HepG2 (cell line): ENCODE measurements at regions not wholly inside any gene's neighbourhood (a gene's known extent, or its start where the extent isn't known, plus 50 kb on each side); places are given as distances from the start of the nearest gene placed in this dataset.

ENCODE experiments used
- ATAC-seq: fragments of 200-7000 bp; cut with Tn5 transposase; 3 replicates; pipeline ENCODE4 v1.9.1; 2020; ENCODE audit warnings: mild to moderate bottlenecking, moderate library complexity
- BruUV-seq: library from RNA; stranded (reverse); fragments of 400-500 nt; replicated peaks from 2 replicates; lab custom pipeline; 2021; lab: Mats Ljungman, UMichigan
- CTCF ChIA-PET: fragments of 300-600 bp; formaldehyde crosslinking; extraction: SDS; loops from one replicate; lab custom pipeline; 2021; ENCODE audit warnings: low total read pairs, inconsistent platforms, low intra/inter-chr PET ratio; lab: Yijun Ruan, JAX
- POLR2A ChIA-PET: fragments of 350-600 bp; sonication (Branson Sonifier 250); formaldehyde crosslinking; loops from one replicate; lab custom pipeline; 2020; ENCODE audit warnings: antibody characterized with exemption, inconsistent platforms; lab: Yijun Ruan, JAX
- DNase-seq: peaks from one replicate; pipeline ENCODE4 v3.0.0-alpha.2; 2015; ENCODE audit warnings: low spot score
- FAIRE-seq: peaks from 3 replicates; lab custom pipeline; 2011; peaks lifted over from hg19 to GRCh38; lab: Jason Lieb, UNC
- H2AFZ ChIP-seq: one replicate; pipeline ENCODE4 v1.6.1; 2011; ENCODE audit warnings: low read length, inconsistent platforms
- H3K27ac ChIP-seq: fragments of 300-600 bp; 3 replicates; pipeline ENCODE4 v1.8.0; 2011; ENCODE audit warnings: mixed run types, mild to moderate bottlenecking, mixed read lengths, low read length, inconsistent platforms; ENCODE audit not compliant: insufficient read depth; ENCODE audit errors: extremely low read length
- H3K27me3 ChIP-seq, 2 experiments: fragments of 200-600 bp in 1 of 2; 2 replicates in 1 of 2; 3 replicates in 1 of 2; pipeline versions ENCODE4 v1.6.0 to v1.8.0; 2011; ENCODE audit warnings: low read length in 2 of 2, mild to moderate bottlenecking in 2 of 2, moderate library complexity in 2 of 2, inconsistent platforms in 1 of 2; ENCODE audit not compliant: insufficient read depth in 2 of 2, control insufficient read depth in 1 of 2
- H3K36me3 ChIP-seq, 2 experiments: fragments of 200-600 bp in 1 of 2; replicated peaks in 1 of 2; 2 replicates in 1 of 2; 3 replicates in 1 of 2; pipeline versions ENCODE4 v1.5.1 to v1.8.0; 2011; ENCODE audit warnings: low read length in 2 of 2, inconsistent platforms in 1 of 2; ENCODE audit not compliant: insufficient read depth in 2 of 2, control insufficient read depth in 1 of 2
- H3K4me1 ChIP-seq: 2 replicates; pipeline ENCODE4 v1.5.1; 2012; ENCODE audit warnings: low read length, inconsistent platforms; ENCODE audit not compliant: insufficient read depth
- H3K4me2 ChIP-seq: 2 replicates; pipeline ENCODE4 v1.6.0; 2011; ENCODE audit warnings: low read depth, low read length, inconsistent platforms
- H3K4me3 ChIP-seq, 3 experiments: fragments of 200-600 bp in 1 of 3; sonication (generic), shearing (Covaris generic) in 1 of 3; replicated peaks in 1 of 3; 2 replicates each; pipeline ENCODE4 v1.5.1; 2011 to 2016; ENCODE audit warnings: low read length in 3 of 3, inconsistent platforms in 2 of 3, low read depth in 2 of 3, mild to moderate bottlenecking in 2 of 3, control low read depth in 1 of 3, mixed read lengths in 1 of 3; ENCODE audit not compliant: insufficient read depth in 1 of 3
- H3K79me2 ChIP-seq: one replicate; pipeline ENCODE4 v1.6.1; 2011; ENCODE audit warnings: low read length, inconsistent platforms; ENCODE audit not compliant: insufficient read depth
- H3K9ac ChIP-seq: 2 replicates; pipeline ENCODE4 v1.6.0; 2011; ENCODE audit warnings: mild to moderate bottlenecking, low read depth, low read length, inconsistent platforms; ENCODE audit not compliant: insufficient read depth
- H3K9me3 ChIP-seq: 2 replicates; pipeline ENCODE4 v1.5.1; 2012; ENCODE audit warnings: mild to moderate bottlenecking, low read length
- H4K20me1 ChIP-seq: 2 replicates; pipeline ENCODE4 v1.6.0; 2011; ENCODE audit warnings: inconsistent platforms, mild to moderate bottlenecking, low read length, moderate library complexity; ENCODE audit not compliant: insufficient read depth
- AFF4 ChIP-seq: sonication (generic); formaldehyde crosslinking; IDR thresholded peaks from 2 replicates; pipeline ENCODE4 v1.4.0; 2020; ENCODE audit warnings: missing genetic modification reagents
- CENPX ChIP-seq: sonication (generic); formaldehyde crosslinking; IDR thresholded peaks from 2 replicates; pipeline ENCODE4 v1.9.0; 2021; ENCODE audit warnings: mild to moderate bottlenecking, missing genetic modification reagents, moderate library complexity
- ELF4 ChIP-seq: sonication (generic); formaldehyde crosslinking; IDR thresholded peaks from 2 replicates; pipeline ENCODE4 v1.5.0; 2020; ENCODE audit warnings: missing genetic modification reagents, mild to moderate bottlenecking, moderate library complexity, borderline replicate concordance
- HIVEP1 ChIP-seq: sonication (generic); formaldehyde crosslinking; IDR thresholded peaks from 2 replicates; pipeline ENCODE4 v1.4.0; 2020; ENCODE audit warnings: mild to moderate bottlenecking, missing genetic modification reagents
- IRX3 ChIP-seq: sonication (generic); formaldehyde crosslinking; IDR thresholded peaks from 2 replicates; pipeline ENCODE4 v1.8.1; 2023; ENCODE audit warnings: mild to moderate bottlenecking, low read depth, missing genetic modification reagents, borderline replicate concordance
- JUND ChIP-seq: sonication (generic); formaldehyde crosslinking; IDR thresholded peaks from 2 replicates; pipeline ENCODE4 v1.8.0; 2022; ENCODE audit warnings: mild to moderate bottlenecking, missing genetic modification reagents
- MTF1 ChIP-seq: sonication (generic); formaldehyde crosslinking; IDR thresholded peaks from 2 replicates; pipeline ENCODE4 v1.5.0; 2020; ENCODE audit warnings: missing genetic modification reagents
- PHF21A ChIP-seq: sonication (generic); formaldehyde crosslinking; IDR thresholded peaks from 2 replicates; pipeline ENCODE4 v1.5.0; 2020; ENCODE audit warnings: mild to moderate bottlenecking, missing genetic modification reagents
- SIN3A ChIP-seq: IDR thresholded peaks from 2 replicates; pipeline ENCODE4 v1.6.1; 2011; ENCODE audit warnings: low read depth, mild to moderate bottlenecking, control low read depth, low read length, borderline replicate concordance
- THRA ChIP-seq: sonication (generic); formaldehyde crosslinking; IDR thresholded peaks from 2 replicates; pipeline ENCODE4 v1.4.0; 2020; ENCODE audit warnings: missing genetic modification reagents, borderline replicate concordance
- ZIK1 ChIP-seq: sonication (generic); formaldehyde crosslinking; IDR thresholded peaks from 2 replicates; pipeline ENCODE4 v1.5.0; 2020; ENCODE audit warnings: mild to moderate bottlenecking, low read depth, missing genetic modification reagents, borderline replicate concordance
- ZNF101 ChIP-seq: sonication (generic); formaldehyde crosslinking; IDR thresholded peaks from 2 replicates; pipeline ENCODE4 v1.4.0; 2020; ENCODE audit warnings: mild to moderate bottlenecking, low read depth, missing genetic modification reagents, borderline replicate concordance
- ZNF160 ChIP-seq: sonication (generic); formaldehyde crosslinking; IDR thresholded peaks from 2 replicates; pipeline ENCODE4 v1.8.0; 2022; ENCODE audit warnings: mild to moderate bottlenecking, inconsistent platforms, missing genetic modification reagents
- ZNF839 ChIP-seq: sonication (generic); formaldehyde crosslinking; IDR thresholded peaks from 2 replicates; pipeline ENCODE4 v1.4.0; 2020; ENCODE audit warnings: missing genetic modification reagents, mild to moderate bottlenecking, borderline replicate concordance
- ZNF850 ChIP-seq: sonication (generic); formaldehyde crosslinking; conservative IDR thresholded peaks from 2 replicates; pipeline ENCODE4 v1.9.0; 2021; ENCODE audit warnings: mild to moderate bottlenecking, missing genetic modification reagents
- WGBS: methylation state at CpG from one replicate; pipeline ENCODE4 v1.1.6; 2017; ENCODE audit warnings: low lambda C conversion rate; 5-methylcytosine and 5-hydroxymethylcytosine counted together
- in situ Hi-C: cut with HindIII; loops from 2 replicates; pipeline ENCODE4 v1.10.0; 2017; ENCODE audit warnings: low pct_unique_long_range_greater_than_20kb; ENCODE audit not compliant: extremely low pct_ligation_motif_present
- intact Hi-C: fragments of 100-400 bp; cut with micrococcal nuclease; formaldehyde crosslinking; loops from one replicate; pipeline ENCODE4 v1.10.0; 2022; ENCODE audit not compliant: unreplicated experiment
- TF ChIP-seq, protein P1 (sequence below): sonication (generic); formaldehyde crosslinking; IDR thresholded peaks from 2 replicates; pipeline ENCODE4 v1.4.0; 2020; ENCODE audit warnings: mild to moderate bottlenecking, missing genetic modification reagents
- TF ChIP-seq, protein P2 (sequence below): sonication (generic); formaldehyde crosslinking; IDR thresholded peaks from 2 replicates; pipeline ENCODE4 v1.4.0; 2020; ENCODE audit warnings: missing genetic modification reagents, borderline replicate concordance

- no peak overlapping the region for H3K4me3 ChIP-seq
- no TSS peak for BruUV-seq
- in situ Hi-C loops (no loop called here), intact Hi-C loops (no loop called here)
- H3K79me2 ChIP-seq: no peaks in the 10 kb centered on the region
- DNase-seq (no peak), FAIRE-seq (no peak), ATAC-seq (no peak)
- CTCF ChIA-PET: no interaction called here
- WGBS: 2% methylated on average over 1 of the region's 1 CpG
- POLR2A ChIA-PET: no interaction called here
- TF ChIP-seq JUND (CRISPR knock-in tag): no peak
- no peak for TF ChIP-seq ZNF101 (CRISPR knock-in tag)
- TF ChIP-seq, protein P1, sequence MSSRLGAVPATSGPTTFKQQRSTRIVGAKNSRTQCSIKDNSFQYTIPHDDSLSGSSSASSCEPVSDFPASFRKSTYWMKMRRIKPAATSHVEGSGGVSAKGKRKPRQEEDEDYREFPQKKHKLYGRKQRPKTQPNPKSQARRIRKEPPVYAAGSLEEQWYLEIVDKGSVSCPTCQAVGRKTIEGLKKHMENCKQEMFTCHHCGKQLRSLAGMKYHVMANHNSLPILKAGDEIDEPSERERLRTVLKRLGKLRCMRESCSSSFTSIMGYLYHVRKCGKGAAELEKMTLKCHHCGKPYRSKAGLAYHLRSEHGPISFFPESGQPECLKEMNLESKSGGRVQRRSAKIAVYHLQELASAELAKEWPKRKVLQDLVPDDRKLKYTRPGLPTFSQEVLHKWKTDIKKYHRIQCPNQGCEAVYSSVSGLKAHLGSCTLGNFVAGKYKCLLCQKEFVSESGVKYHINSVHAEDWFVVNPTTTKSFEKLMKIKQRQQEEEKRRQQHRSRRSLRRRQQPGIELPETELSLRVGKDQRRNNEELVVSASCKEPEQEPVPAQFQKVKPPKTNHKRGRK (CRISPR knock-in tag): no peak
- no peak for TF ChIP-seq MTF1 (CRISPR knock-in tag)
- TF ChIP-seq THRA (CRISPR knock-in tag): no peak
- TF ChIP-seq ZNF839 (CRISPR knock-in tag): no peak
- TF ChIP-seq ZNF850: no peak
- no peak for TF ChIP-seq IRX3 (CRISPR knock-in tag)
- no peak for TF ChIP-seq HIVEP1
- TF ChIP-seq, protein P2, sequence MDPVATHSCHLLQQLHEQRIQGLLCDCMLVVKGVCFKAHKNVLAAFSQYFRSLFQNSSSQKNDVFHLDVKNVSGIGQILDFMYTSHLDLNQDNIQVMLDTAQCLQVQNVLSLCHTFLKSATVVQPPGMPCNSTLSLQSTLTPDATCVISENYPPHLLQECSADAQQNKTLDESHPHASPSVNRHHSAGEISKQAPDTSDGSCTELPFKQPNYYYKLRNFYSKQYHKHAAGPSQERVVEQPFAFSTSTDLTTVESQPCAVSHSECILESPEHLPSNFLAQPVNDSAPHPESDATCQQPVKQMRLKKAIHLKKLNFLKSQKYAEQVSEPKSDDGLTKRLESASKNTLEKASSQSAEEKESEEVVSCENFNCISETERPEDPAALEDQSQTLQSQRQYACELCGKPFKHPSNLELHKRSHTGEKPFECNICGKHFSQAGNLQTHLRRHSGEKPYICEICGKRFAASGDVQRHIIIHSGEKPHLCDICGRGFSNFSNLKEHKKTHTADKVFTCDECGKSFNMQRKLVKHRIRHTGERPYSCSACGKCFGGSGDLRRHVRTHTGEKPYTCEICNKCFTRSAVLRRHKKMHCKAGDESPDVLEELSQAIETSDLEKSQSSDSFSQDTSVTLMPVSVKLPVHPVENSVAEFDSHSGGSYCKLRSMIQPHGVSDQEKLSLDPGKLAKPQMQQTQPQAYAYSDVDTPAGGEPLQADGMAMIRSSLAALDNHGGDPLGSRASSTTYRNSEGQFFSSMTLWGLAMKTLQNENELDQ (CRISPR knock-in tag): no peak
- TF ChIP-seq ELF4 (CRISPR knock-in tag): no peak
- no peak for TF ChIP-seq CENPX (CRISPR knock-in tag)
- no peak for TF ChIP-seq SIN3A
- TF ChIP-seq ZIK1: no peak
- no peak for TF ChIP-seq ZNF160 (CRISPR knock-in tag)
- TF ChIP-seq PHF21A (CRISPR knock-in tag): no peak
- no peak for TF ChIP-seq AFF4 (CRISPR knock-in tag)
- H4K20me1 ChIP-seq: no peaks in the 10 kb centered on the region
- no peaks in the 10 kb centered on the region for H3K4me1 ChIP-seq
- H3K36me3 ChIP-seq: no peaks in the 10 kb centered on the region
- H3K4me2 ChIP-seq: no peak overlapping the region
- H3K9me3 ChIP-seq: no peaks in the 10 kb centered on the region
- H2AFZ ChIP-seq: no peak overlapping the region
- H3K9ac ChIP-seq: no peak overlapping the region
- H3K27ac ChIP-seq: no peak overlapping the region
- H3K27me3 ChIP-seq: no peaks in the 10 kb centered on the region
Observed at GRCh38 chr2:17115466-17115865, 402.8 kb downstream of the RAD51AP2 start.
